Naive B cell (primary cell): ENCODE measurements at regions not wholly inside any gene's neighbourhood (a gene's known extent, or its start where the extent isn't known, plus 50 kb on each side); places are given as distances from the start of the nearest gene placed in this dataset.
"Not testable (repeated sequence)": the region's sequence is repeated elsewhere in the genome, so short reads cannot be mapped to it uniquely, and the experiment has no call there.

ENCODE experiments used
- ATAC-seq, 2 donors: fragments of 150-1000 bp; cut with Tn5 transposase; 2 replicates each; pipeline ENCODE4 v1.10.0; 2021; ENCODE audit warnings: low read depth in 2 of 2, mild to moderate bottlenecking in 2 of 2, moderate library complexity in 2 of 2
- DNase-seq: peaks from one replicate; pipeline ENCODE4 v3.0.0; 2022
- H3K27ac Mint-ChIP-seq, 6 donors: one replicate each; pipeline ENCODE4 v1.8.0; 2020 to 2022; ENCODE audit warnings: mild to moderate bottlenecking in 6 of 6, mixed read lengths in 6 of 6, moderate library complexity in 5 of 6, inconsistent platforms in 2 of 6
- H3K27me3 Mint-ChIP-seq, 3 donors: one replicate each; pipeline ENCODE4 v1.8.0; 2021 to 2022; ENCODE audit warnings: mixed read lengths in 3 of 3, mild to moderate bottlenecking in 1 of 3
- H3K36me3 Mint-ChIP-seq, 2 donors: one replicate each; pipeline ENCODE4 v1.8.0; 2020 to 2022; ENCODE audit warnings: mixed read lengths in 2 of 2, inconsistent platforms in 1 of 2, mild to moderate bottlenecking in 1 of 2
- H3K4me1 Mint-ChIP-seq, 3 donors: one replicate each; pipeline ENCODE4 v1.8.0; 2020 to 2022; ENCODE audit warnings: mixed read lengths in 3 of 3, inconsistent platforms in 1 of 3, mild to moderate bottlenecking in 1 of 3, moderate library complexity in 1 of 3
- H3K4me3 Mint-ChIP-seq, 8 donors: one replicate each; pipeline ENCODE4 v1.8.0; 2020 to 2022; ENCODE audit warnings: mild to moderate bottlenecking in 8 of 8, mixed read lengths in 8 of 8, moderate library complexity in 8 of 8, inconsistent platforms in 2 of 8
- H3K9me3 Mint-ChIP-seq, 7 donors: one replicate each; pipeline ENCODE4 v1.8.0; 2020 to 2022; ENCODE audit warnings: mixed read lengths in 7 of 7, mild to moderate bottlenecking in 5 of 7, inconsistent platforms in 2 of 7, moderate library complexity in 1 of 7

GRCh38 chr6:84314377-84314898 lies 87.0 kb upstream of the CEP162 start:
- Mint-ChIP-seq H3K36me3 (no peaks in the 10 kb centered on the region), H3K27ac (no peak overlapping the region), H3K27me3 (no peaks in the 10 kb centered on the region), H3K9me3 (peaks cover 7 to 28% (median 12%) of the 10 kb centered on the region in 7 donors), H3K4me3 (no peak overlapping the region), H3K4me1 (no peaks in the 10 kb centered on the region)
- DNase-seq = no peak
- ATAC-seq = no peak

GRCh38 chr6:84309336-84309735 lies 81.9 kb upstream of the CEP162 start:
- ATAC-seq (no peak), DNase-seq (no peak)
- Mint-ChIP-seq H3K27me3 (no peaks in the 10 kb centered on the region), H3K4me1 (no peaks in the 10 kb centered on the region), H3K9me3 (peaks cover 0 to 3% (median 0%) of the 10 kb centered on the region in 7 donors), H3K4me3 (no peak overlapping the region), H3K36me3 (no peaks in the 10 kb centered on the region), H3K27ac (no peak overlapping the region)

- DNase-seq (no peak), ATAC-seq (no peak)
- Mint-ChIP-seq H3K27me3 (peaks cover 0 to 10% (median 6%) of the 10 kb centered on the region in 3 donors), H3K4me1 (no peaks in the 10 kb centered on the region), H3K36me3 (no peaks in the 10 kb centered on the region), H3K9me3 (peaks cover 0 to 6% (median 0%) of the 10 kb centered on the region in 7 donors), H3K27ac (no peak overlapping the region), H3K4me3 (no peak overlapping the region)
Measured at GRCh38 chr6:84304881-84305280, 77.4 kb upstream of the CEP162 start.

GRCh38 chr6:84291033-84291432 lies 63.6 kb upstream of the CEP162 start:
- Mint-ChIP-seq H3K36me3 (peaks cover 12 to 15% of the 10 kb centered on the region in 2 donors), H3K9me3 (peaks cover 23 to 57% (median 29%) of the 10 kb centered on the region in 7 donors)
- DNase-seq, H3K4me3 Mint-ChIP-seq, H3K4me1 Mint-ChIP-seq, H3K27ac Mint-ChIP-seq, H3K27me3 Mint-ChIP-seq, ATAC-seq: not testable (repeated sequence)

- H3K9me3 Mint-ChIP-seq = peaks cover 0 to 16% (median 11%) of the 10 kb centered on the region in 7 donors
- peaks cover 6% of the 10 kb centered on the region in 2 donors for H3K36me3 Mint-ChIP-seq
- no peak overlapping the region for H3K4me3 Mint-ChIP-seq
- H3K4me1 Mint-ChIP-seq = no peaks in the 10 kb centered on the region
- DNase-seq (no peak), ATAC-seq (no peak)
- H3K27me3 Mint-ChIP-seq = peaks cover 0 to 19% (median 15%) of the 10 kb centered on the region in 3 donors
- no peak overlapping the region for H3K27ac Mint-ChIP-seq
Measured at GRCh38 chr6:84284428-84285049, 57.1 kb upstream of the CEP162 start.

- H3K4me3 Mint-ChIP-seq = no peak overlapping the region
- H3K36me3 Mint-ChIP-seq = no peaks in the 10 kb centered on the region
- DNase-seq (no peak), ATAC-seq (no peak)
- H3K9me3 Mint-ChIP-seq = peaks cover 0 to 3% (median 0%) of the 10 kb centered on the region in 7 donors
- peaks cover 0 to 19% (median 15%) of the 10 kb centered on the region in 3 donors for H3K27me3 Mint-ChIP-seq
- H3K4me1 Mint-ChIP-seq = no peaks in the 10 kb centered on the region
- H3K27ac Mint-ChIP-seq = no peak overlapping the region
Measured at GRCh38 chr6:84282550-84282949, 55.1 kb upstream of the CEP162 start.

- Mint-ChIP-seq H3K36me3 (no peaks in the 10 kb centered on the region), H3K27me3 (peaks cover 0 to 24% (median 15%) of the 10 kb centered on the region in 3 donors), H3K4me3 (no peak overlapping the region), H3K4me1 (no peaks in the 10 kb centered on the region), H3K9me3 (peaks cover 0 to 5% (median 0%) of the 10 kb centered on the region in 7 donors), H3K27ac (no peak overlapping the region)
- ATAC-seq (no peak), DNase-seq (no peak)
Measured at GRCh38 chr6:84280639-84281038, 53.2 kb upstream of the CEP162 start.

GRCh38 chr6:84280030-84280429 lies 52.6 kb upstream of the CEP162 start:
- Mint-ChIP-seq H3K27ac (no peak overlapping the region), H3K4me3 (no peak overlapping the region), H3K36me3 (no peaks in the 10 kb centered on the region), H3K9me3 (peaks cover 0 to 5% (median 0%) of the 10 kb centered on the region in 7 donors), H3K4me1 (no peaks in the 10 kb centered on the region), H3K27me3 (peaks cover 0 to 24% (median 15%) of the 10 kb centered on the region in 3 donors)
- ATAC-seq (no peak), DNase-seq (no peak)

- H3K9me3 Mint-ChIP-seq = peaks cover 0 to 5% (median 0%) of the 10 kb centered on the region in 7 donors
- no peaks in the 10 kb centered on the region for H3K4me1 Mint-ChIP-seq
- peaks cover 0 to 23% (median 20%) of the 10 kb centered on the region in 3 donors for H3K27me3 Mint-ChIP-seq
- ATAC-seq (no peak), DNase-seq (no peak)
- no peak overlapping the region for H3K4me3 Mint-ChIP-seq
- H3K36me3 Mint-ChIP-seq = no peaks in the 10 kb centered on the region
- no peak overlapping the region for H3K27ac Mint-ChIP-seq
Measured at GRCh38 chr6:84278321-84278998, 51.0 kb upstream of the CEP162 start.
